Upper lobe of left lung (tissue), 6 donors: ENCODE measurements at regions not wholly inside any gene's neighbourhood (a gene's known extent, or its start where the extent isn't known, plus 50 kb on each side); places are given as distances from the start of the nearest gene placed in this dataset.

Experiments
- ATAC-seq, 2 donors: fragments of 200-7000 bp; cut with Tn5 transposase; one replicate each; pipeline ENCODE4 v1.9.1; 2022; ENCODE audit warnings: mild to moderate bottlenecking in 2 of 2, moderate library complexity in 2 of 2; ENCODE audit not compliant: low FRiP score in 2 of 2
- DNase-seq, 2 donors: peaks; one replicate each; pipeline ENCODE4 v3.0.0-alpha.2; 2019 to 2020
- H3K27ac ChIP-seq, 4 donors: fragments of 200-600 bp; sonication (generic); one replicate each; pipeline ENCODE4 v1.5.1; 2016 to 2019
- H3K27me3 ChIP-seq, 4 donors: fragments of 200-600 bp; sonication (generic); one replicate each; pipeline ENCODE4 v1.5.1; 2017 to 2019
- H3K36me3 ChIP-seq, 4 donors: fragments of 200-600 bp; sonication (generic); one replicate each; pipeline ENCODE4 v1.5.1; 2016 to 2019
- H3K4me1 ChIP-seq, 4 donors: fragments of 200-600 bp; sonication (generic); one replicate each; pipeline ENCODE4 v1.5.1; 2018 to 2019
- H3K4me3 ChIP-seq, 4 donors: fragments of 200-600 bp; sonication (generic); one replicate each; pipeline ENCODE4 v1.5.1; 2017 to 2019; ENCODE audit warnings: mild to moderate bottlenecking in 2 of 4, moderate library complexity in 1 of 4
- H3K9me3 ChIP-seq, 4 donors: fragments of 200-600 bp; sonication (generic); one replicate each; pipeline ENCODE4 v1.5.1; 2018 to 2019
- EP300 ChIP-seq, 4 donors: sonication (generic); formaldehyde crosslinking; IDR thresholded peaks; one replicate each; pipeline ENCODE4 v1.5.1; 2017; ENCODE audit warnings: antibody characterized with exemption in 4 of 4, control low read depth in 2 of 4
- POLR2A ChIP-seq, 4 donors: fragments of 450-650 bp; IDR thresholded peaks; one replicate each; pipeline ENCODE4 v1.5.1; 2016 to 2017; ENCODE audit warnings: antibody characterized with exemption in 4 of 4, mild to moderate bottlenecking in 2 of 4
- POLR2AphosphoS5 ChIP-seq, 2 donors: sonication (generic); formaldehyde crosslinking; IDR thresholded peaks; one replicate each; pipeline ENCODE4 v1.5.1; 2017; ENCODE audit warnings: antibody characterized with exemption in 2 of 2
- WGBS, 2 donors: methylation state at CpG; one replicate each; pipeline ENCODE4 v1.1.5; 2017 to 2018; 5-methylcytosine and 5-hydroxymethylcytosine counted together
- TF ChIP-seq, protein P1 (sequence below), 6 experiments: fragments of 450-650 bp in 4 of 6; fragments of 200-600 bp in 2 of 6; sonication (generic) in 2 of 6; IDR thresholded peaks; one replicate each; pipeline ENCODE4 v1.5.1; 2016 to 2019; ENCODE audit warnings: antibody characterized with exemption in 6 of 6
- donor health status: DM: no; HTN: no; CAD: no; lungs with moderate emphysema.
- donor health status: DM: no; HTN: yes; CAD: no; lungs with severe emphysema.

DNA sequence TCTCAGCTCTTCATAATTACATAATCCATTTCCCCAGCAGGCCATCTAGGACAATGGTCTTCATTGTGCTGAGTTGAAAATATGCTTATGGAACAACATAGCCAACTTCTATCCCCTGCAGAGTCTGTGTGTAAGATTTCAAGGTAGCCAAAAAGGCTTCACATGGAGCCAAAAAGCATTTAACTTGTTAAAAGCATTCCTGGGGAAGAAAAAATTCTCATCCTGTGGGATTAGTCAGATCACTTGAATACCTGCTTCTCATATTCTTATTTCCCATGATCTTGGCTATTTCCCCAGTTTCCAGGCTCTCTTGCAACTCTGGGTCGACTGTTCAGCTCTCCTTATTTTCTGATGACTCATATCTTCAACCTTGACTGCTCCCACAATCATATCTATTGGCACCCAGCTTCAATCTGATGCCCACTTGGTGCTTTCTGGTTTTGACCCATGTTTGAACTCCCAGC lies 178.9 kb downstream of the KLHL28 start:
- no peak for DNase-seq
- Histone ChIP-seq H3K27me3 (no peaks in the 10 kb centered on the region), H3K9me3 (no peaks in the 10 kb centered on the region), H3K36me3 (no peaks in the 10 kb centered on the region), H3K27ac (no peak overlapping the region), H3K4me3 (no peak overlapping the region), H3K4me1 (no peaks in the 10 kb centered on the region)
- 41 to 43% methylated on average over 1 of the region's 1 CpG for WGBS, 2 donors
- TF ChIP-seq, protein P1, sequence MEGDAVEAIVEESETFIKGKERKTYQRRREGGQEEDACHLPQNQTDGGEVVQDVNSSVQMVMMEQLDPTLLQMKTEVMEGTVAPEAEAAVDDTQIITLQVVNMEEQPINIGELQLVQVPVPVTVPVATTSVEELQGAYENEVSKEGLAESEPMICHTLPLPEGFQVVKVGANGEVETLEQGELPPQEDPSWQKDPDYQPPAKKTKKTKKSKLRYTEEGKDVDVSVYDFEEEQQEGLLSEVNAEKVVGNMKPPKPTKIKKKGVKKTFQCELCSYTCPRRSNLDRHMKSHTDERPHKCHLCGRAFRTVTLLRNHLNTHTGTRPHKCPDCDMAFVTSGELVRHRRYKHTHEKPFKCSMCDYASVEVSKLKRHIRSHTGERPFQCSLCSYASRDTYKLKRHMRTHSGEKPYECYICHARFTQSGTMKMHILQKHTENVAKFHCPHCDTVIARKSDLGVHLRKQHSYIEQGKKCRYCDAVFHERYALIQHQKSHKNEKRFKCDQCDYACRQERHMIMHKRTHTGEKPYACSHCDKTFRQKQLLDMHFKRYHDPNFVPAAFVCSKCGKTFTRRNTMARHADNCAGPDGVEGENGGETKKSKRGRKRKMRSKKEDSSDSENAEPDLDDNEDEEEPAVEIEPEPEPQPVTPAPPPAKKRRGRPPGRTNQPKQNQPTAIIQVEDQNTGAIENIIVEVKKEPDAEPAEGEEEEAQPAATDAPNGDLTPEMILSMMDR (IDR thresholded peaks at IDR 0.05): no peak
- no peak for TF ChIP-seq POLR2A (IDR thresholded peaks at IDR 0.05)
- no peak for TF ChIP-seq EP300 (IDR thresholded peaks at IDR 0.05)
- TF ChIP-seq POLR2AphosphoS5 (IDR thresholded peaks at IDR 0.05): no peak
- ATAC-seq: no peak

DNA sequence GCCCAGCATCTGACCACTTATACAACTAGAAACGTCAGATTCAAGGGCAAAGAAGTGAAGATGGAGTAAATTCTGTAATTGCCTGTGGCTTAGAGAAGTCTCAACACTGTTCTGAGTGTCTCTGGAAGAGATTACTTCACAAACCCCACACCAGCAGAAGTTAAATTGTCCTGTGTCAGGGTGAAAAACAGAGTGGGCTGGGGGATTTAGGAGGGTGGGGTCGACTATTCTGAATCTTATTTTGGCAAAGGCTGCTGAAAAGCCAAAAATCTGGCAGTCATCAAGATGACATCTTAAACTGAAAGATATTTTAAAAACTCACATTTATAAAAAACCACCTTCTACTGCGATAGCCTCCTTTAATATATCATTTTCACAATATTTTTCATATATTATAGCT lies 180.8 kb downstream of the KLHL28 start:
- Histone ChIP-seq H3K9me3 (no peaks in the 10 kb centered on the region), H3K36me3 (no peaks in the 10 kb centered on the region), H3K27ac (no peak overlapping the region), H3K27me3 (no peaks in the 10 kb centered on the region), H3K4me1 (no peaks in the 10 kb centered on the region), H3K4me3 (no peak overlapping the region)
- no peak for TF ChIP-seq EP300 (IDR thresholded peaks at IDR 0.05)
- TF ChIP-seq POLR2A (IDR thresholded peaks at IDR 0.05): no peak
- no peak for TF ChIP-seq POLR2AphosphoS5 (IDR thresholded peaks at IDR 0.05)
- TF ChIP-seq, protein P1 (IDR thresholded peaks at IDR 0.05): no peak
- no peak for ATAC-seq
- WGBS, 2 donors: 49 to 52% methylated on average over 3 of the region's 3 CpGs
- no peak for DNase-seq

DNA sequence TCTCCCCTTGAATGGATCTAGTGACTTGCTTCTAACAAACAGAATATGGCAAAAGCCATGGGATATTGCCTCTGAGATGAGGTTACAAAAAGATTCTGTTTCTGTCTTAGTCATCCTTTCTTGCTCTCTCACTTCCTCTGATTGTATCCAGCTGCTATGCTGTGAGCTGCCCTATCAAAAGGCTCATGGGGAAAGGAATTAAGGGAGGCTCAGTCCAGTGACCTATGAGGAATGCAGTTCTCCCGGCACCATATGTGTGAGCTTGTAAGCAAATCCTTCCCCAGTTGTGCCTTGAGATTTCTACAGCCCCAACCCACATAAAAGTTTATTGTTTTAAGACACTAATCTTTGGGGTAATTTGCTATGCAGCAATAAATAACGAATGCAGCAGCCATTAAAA lies 183.1 kb downstream of the KLHL28 start:
- DNase-seq: no peak
- no peaks in the 10 kb centered on the region for H3K4me1 ChIP-seq
- WGBS, 2 donors: 43 to 76% methylated on average over 2 of the region's 2 CpGs
- no peak for ATAC-seq
- no peak overlapping the region for H3K4me3 ChIP-seq
- H3K9me3 ChIP-seq: no peaks in the 10 kb centered on the region
- no peaks in the 10 kb centered on the region for H3K27me3 ChIP-seq
- no peaks in the 10 kb centered on the region for H3K36me3 ChIP-seq
- no peak overlapping the region for H3K27ac ChIP-seq
- TF ChIP-seq EP300 (IDR thresholded peaks at IDR 0.05): no peak
- TF ChIP-seq POLR2AphosphoS5 (IDR thresholded peaks at IDR 0.05): no peak
- TF ChIP-seq, protein P1 (IDR thresholded peaks at IDR 0.05): no peak
- no peak for TF ChIP-seq POLR2A (IDR thresholded peaks at IDR 0.05)

DNA sequence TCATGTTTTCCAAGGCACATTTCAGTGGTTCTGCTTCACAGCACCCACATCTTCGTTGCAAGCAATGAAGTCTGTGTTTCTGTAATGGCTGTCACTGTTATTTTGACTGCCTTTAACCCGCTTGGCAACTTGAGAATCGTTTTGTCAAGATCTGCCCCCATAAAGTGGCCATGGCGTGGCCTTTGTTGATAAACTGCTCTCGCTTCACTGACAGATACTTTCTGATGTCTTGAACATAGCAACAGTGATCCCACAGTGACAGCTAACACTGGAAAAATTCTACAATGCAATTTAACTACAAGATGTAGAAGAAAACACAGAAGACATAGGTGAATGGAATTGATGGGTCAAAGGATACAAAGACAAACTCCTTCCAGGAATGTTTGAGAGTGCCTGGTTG lies 184.2 kb downstream of the KLHL28 start:
- TF ChIP-seq EP300 (IDR thresholded peaks at IDR 0.05) (no peak), POLR2A (IDR thresholded peaks at IDR 0.05) (no peak), POLR2AphosphoS5 (IDR thresholded peaks at IDR 0.05) (no peak)
- TF ChIP-seq, protein P1 (IDR thresholded peaks at IDR 0.05): no peak
- H3K27me3 ChIP-seq: no peaks in the 10 kb centered on the region
- H3K27ac ChIP-seq: no peak overlapping the region
- no peak for DNase-seq
- H3K36me3 ChIP-seq: no peaks in the 10 kb centered on the region
- ATAC-seq: no peak
- H3K4me3 ChIP-seq: no peak overlapping the region
- WGBS, 2 donors: 76% methylated on average over 5 of the region's 5 CpGs
- no peaks in the 10 kb centered on the region for H3K4me1 ChIP-seq
- no peaks in the 10 kb centered on the region for H3K9me3 ChIP-seq

GRCh38 chr14:44775248-44775647 lies 186.5 kb downstream of the KLHL28 start:
- no peak for ATAC-seq
- TF ChIP-seq POLR2A (IDR thresholded peaks at IDR 0.05) (no peak), EP300 (IDR thresholded peaks at IDR 0.05) (no peak), POLR2AphosphoS5 (IDR thresholded peaks at IDR 0.05) (no peak)
- TF ChIP-seq, protein P1 (IDR thresholded peaks at IDR 0.05): no peak
- H3K4me3 ChIP-seq: no peak overlapping the region
- WGBS, 2 donors: 95 to 98% methylated on average over 3 of the region's 3 CpGs
- no peaks in the 10 kb centered on the region for H3K36me3 ChIP-seq
- no peak for DNase-seq
- H3K9me3 ChIP-seq: no peaks in the 10 kb centered on the region
- no peak overlapping the region for H3K27ac ChIP-seq
- H3K27me3 ChIP-seq: no peaks in the 10 kb centered on the region
- H3K4me1 ChIP-seq: no peaks in the 10 kb centered on the region
